PC-9 (cell line): ENCODE measurements at regions not wholly inside any gene's neighbourhood (a gene's known extent, or its start where the extent isn't known, plus 50 kb on each side); places are given as distances from the start of the nearest gene placed in this dataset.

Source experiments
- BruUV-seq: library from RNA; stranded (reverse); fragments of 400-500 nt; replicated peaks from 2 replicates; lab custom pipeline; 2021; lab: Mats Ljungman, UMichigan
- CTCF ChIA-PET: fragments of 300-600 bp; sonication (Branson Sonifier 250); formaldehyde crosslinking; loops from one replicate; lab custom pipeline; 2022; ENCODE audit warnings: antibody characterized with exemption; lab: Charles Lee
- POLR2A ChIA-PET: fragments of 300-600 bp; sonication (Branson Sonifier 250); formaldehyde crosslinking; loops from one replicate; lab custom pipeline; 2022; ENCODE audit warnings: antibody characterized with exemption; ENCODE audit not compliant: unreplicated experiment; lab: Charles Lee
- DNase-seq, 2 experiments: peaks; one replicate each; pipeline versions ENCODE4 v3.0.0 to v3.0.0-alpha.2; 2015 to 2022; ENCODE audit warnings: mixed read lengths in 1 of 2
- H2AFZ ChIP-seq: fragments of 200-600 bp; sonication (generic); 2 replicates; pipeline ENCODE4 v1.8.1; 2017; ENCODE audit warnings: antibody characterized with exemption
- H3F3A ChIP-seq: fragments of 200-600 bp; sonication (generic); 2 replicates; pipeline ENCODE4 v1.8.1; 2017; ENCODE audit warnings: antibody characterized with exemption, mild to moderate bottlenecking, low read depth; ENCODE audit not compliant: insufficient read depth
- H3K27ac ChIP-seq: fragments of 200-600 bp; sonication (generic); 2 replicates; pipeline ENCODE4 v1.6.1; 2016; ENCODE audit warnings: mixed run types
- H3K27me3 ChIP-seq: fragments of 200-600 bp; sonication (generic); 2 replicates; pipeline ENCODE4 v1.6.1; 2016; ENCODE audit warnings: low read depth, mixed run types; ENCODE audit not compliant: insufficient read depth
- H3K36me3 ChIP-seq: fragments of 200-600 bp; sonication (generic); 2 replicates; pipeline ENCODE4 v1.6.1; 2016; ENCODE audit warnings: low read depth, mixed run types
- H3K4me1 ChIP-seq: fragments of 200-600 bp; sonication (generic); replicated peaks from 2 replicates; pipeline ENCODE4 v1.6.1; 2016; ENCODE audit warnings: mixed run types; ENCODE audit not compliant: insufficient read depth
- H3K4me2 ChIP-seq: fragments of 200-600 bp; sonication (generic); 2 replicates; pipeline ENCODE4 v1.6.1; 2017; ENCODE audit warnings: mixed run types
- H3K4me3 ChIP-seq: fragments of 200-600 bp; sonication (generic); 2 replicates; pipeline ENCODE4 v1.6.1; 2016; ENCODE audit warnings: mixed run types
- H3K79me2 ChIP-seq: fragments of 200-600 bp; sonication (generic); 2 replicates; pipeline ENCODE4 v1.6.1; 2017; ENCODE audit warnings: low read depth, mixed run types
- H3K9me2 ChIP-seq: fragments of 200-600 bp; sonication (generic); 2 replicates; pipeline ENCODE4 v1.8.1; 2017; ENCODE audit warnings: mild to moderate bottlenecking; ENCODE audit not compliant: insufficient read depth
- H3K9me3 ChIP-seq: fragments of 200-600 bp; sonication (generic); 2 replicates; pipeline ENCODE4 v1.8.1; 2016; ENCODE audit warnings: low read depth; ENCODE audit not compliant: insufficient read depth
- H4K20me1 ChIP-seq: fragments of 200-600 bp; sonication (generic); 2 replicates; pipeline ENCODE4 v1.8.1; 2017; ENCODE audit not compliant: insufficient read depth
- CTCF ChIP-seq: fragments of 200-600 bp; sonication (generic); conservative IDR thresholded peaks from 2 replicates; pipeline ENCODE4 v1.6.1; 2017; ENCODE audit warnings: mixed run types, antibody characterized with exemption, mild to moderate bottlenecking, moderate library complexity
- EZH2 ChIP-seq: fragments of 200-600 bp; sonication (generic); IDR thresholded peaks from 2 replicates; pipeline ENCODE4 v1.8.0; 2017; ENCODE audit warnings: antibody characterized with exemption, low read depth
- intact Hi-C: fragments of 100-400 bp; cut with micrococcal nuclease; formaldehyde crosslinking; loops from one replicate; pipeline ENCODE4 v1.10.0; 2022; ENCODE audit not compliant: unreplicated experiment

GRCh38 chr22:17281440-17281841 is 62.2 kb upstream of the ADA2 start:
- intact Hi-C loops, result no loop called here
- H4K20me1 ChIP-seq, result no peaks in the 10 kb centered on the region
- H3K27ac ChIP-seq, result no peak overlapping the region
- no peaks in the 10 kb centered on the region for H3K9me2 ChIP-seq
- H3K27me3 ChIP-seq, result peaks cover 68% of the 10 kb centered on the region
- no peak overlapping the region for H2AFZ ChIP-seq
- TF ChIP-seq CTCF (no peak), EZH2 (no peak)
- BruUV-seq, result no TSS peak
- H3K36me3 ChIP-seq, result no peaks in the 10 kb centered on the region
- ChIA-PET POLR2A (no interaction called here), CTCF (no interaction called here)
- no peaks in the 10 kb centered on the region for H3K9me3 ChIP-seq
- no peaks in the 10 kb centered on the region for H3F3A ChIP-seq
- no peaks in the 10 kb centered on the region for H3K79me2 ChIP-seq
- no peak for DNase-seq
- no peaks in the 10 kb centered on the region for H3K4me1 ChIP-seq
- H3K4me2 ChIP-seq, result no peak overlapping the region
- H3K4me3 ChIP-seq, result no peak overlapping the region

GRCh38 chr22:17281026-17281425 is 61.8 kb upstream of the ADA2 start:
- BruUV-seq, result no TSS peak
- Histone ChIP-seq H3K27me3 (peaks cover 69% of the 10 kb centered on the region), H3K9me2 (no peaks in the 10 kb centered on the region), H3F3A (no peaks in the 10 kb centered on the region), H3K4me2 (no peak overlapping the region), H3K9me3 (no peaks in the 10 kb centered on the region), H3K79me2 (no peaks in the 10 kb centered on the region), H3K4me3 (no peak overlapping the region), H3K27ac (no peak overlapping the region), H3K36me3 (no peaks in the 10 kb centered on the region), H4K20me1 (no peaks in the 10 kb centered on the region), H2AFZ (no peak overlapping the region), H3K4me1 (no peaks in the 10 kb centered on the region)
- intact Hi-C loops, result no loop called here
- DNase-seq, result no peak
- ChIA-PET POLR2A (no interaction called here), CTCF (no interaction called here)
- TF ChIP-seq CTCF, result no peak
- TF ChIP-seq EZH2, result no peak

- Histone ChIP-seq H4K20me1 (no peaks in the 10 kb centered on the region), H3K4me1 (no peaks in the 10 kb centered on the region), H2AFZ (no peak overlapping the region), H3K4me2 (no peak overlapping the region), H3K79me2 (no peaks in the 10 kb centered on the region), H3K9me2 (no peaks in the 10 kb centered on the region), H3K27me3 (peaks cover 34% of the 10 kb centered on the region), H3K36me3 (no peaks in the 10 kb centered on the region), H3K9me3 (no peaks in the 10 kb centered on the region), H3K4me3 (no peak overlapping the region), H3K27ac (no peak overlapping the region), H3F3A (no peaks in the 10 kb centered on the region)
- no peak for TF ChIP-seq CTCF
- no peak for TF ChIP-seq EZH2
- ChIA-PET POLR2A (no interaction called here), CTCF (no interaction called here)
- BruUV-seq, result no TSS peak
- DNase-seq, result no peak
- intact Hi-C loops, result no loop called here
Measured at GRCh38 chr22:17272511-17272991, 53.3 kb upstream of the ADA2 start.
